ENCODE measurements at regions not wholly inside any gene's neighbourhood (a gene's known extent, or its start where the extent isn't known, plus 50 kb on each side); places are given as distances from the start of the nearest gene placed in this dataset.

DNA sequence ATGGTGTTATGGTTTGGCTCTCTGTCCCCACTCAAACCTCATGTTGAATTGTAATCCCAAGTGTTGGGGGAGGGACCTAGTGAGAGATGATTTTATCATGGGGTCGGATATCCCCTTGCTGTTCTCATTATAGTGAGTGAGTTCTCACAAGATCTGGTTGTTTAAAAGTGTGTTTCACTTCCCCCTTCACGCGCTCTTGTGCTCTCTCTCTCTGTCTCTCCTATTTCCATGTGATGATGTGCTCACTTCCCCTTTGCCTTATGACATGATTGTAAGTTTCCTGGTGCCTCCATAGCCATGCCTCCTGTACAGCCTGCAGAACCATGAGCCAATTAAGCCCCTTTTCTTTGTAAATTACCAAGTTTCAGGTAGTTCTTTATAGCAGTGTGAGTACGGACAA, 765.1 kb downstream of the KCNA4 start:
- H3K9me3 ChIP-seq (ENCODE audit: control insufficient read depth, insufficient read depth, low read depth, low read length) = no peaks in the 10 kb centered on the region
- H3K4me1 ChIP-seq (ENCODE audit: control insufficient read depth, insufficient read depth, low read length) = no peaks in the 10 kb centered on the region
- ATAC-seq (no peak), DNase-seq (ENCODE audit: low read depth, low spot score) (no peak)
- in situ Hi-C loops (cut with HindIII; ENCODE audit: low pct_unique_long_range_greater_than_20kb, low sequenced_read_pairs) (no loop called here), intact Hi-C loops (cut with micrococcal nuclease; ENCODE audit: unreplicated experiment) (no loop called here)
- no peak overlapping the region for H3K27ac ChIP-seq (ENCODE audit: low read length)
- H3K27me3 ChIP-seq (ENCODE audit: control insufficient read depth, insufficient read depth, low read length) = no peaks in the 10 kb centered on the region
- no TSS peak for BruUV-seq (replicated peaks)
- H3K36me3 ChIP-seq (ENCODE audit: control insufficient read depth, insufficient read depth, low read length) = no peaks in the 10 kb centered on the region
- ChIA-PET CTCF (no interaction called here), POLR2A (no interaction called here)
- no peak overlapping the region for H3K4me3 ChIP-seq (ENCODE audit: low read depth in 2 of 2, low read length in 2 of 2)
- TF ChIP-seq, protein P1, sequence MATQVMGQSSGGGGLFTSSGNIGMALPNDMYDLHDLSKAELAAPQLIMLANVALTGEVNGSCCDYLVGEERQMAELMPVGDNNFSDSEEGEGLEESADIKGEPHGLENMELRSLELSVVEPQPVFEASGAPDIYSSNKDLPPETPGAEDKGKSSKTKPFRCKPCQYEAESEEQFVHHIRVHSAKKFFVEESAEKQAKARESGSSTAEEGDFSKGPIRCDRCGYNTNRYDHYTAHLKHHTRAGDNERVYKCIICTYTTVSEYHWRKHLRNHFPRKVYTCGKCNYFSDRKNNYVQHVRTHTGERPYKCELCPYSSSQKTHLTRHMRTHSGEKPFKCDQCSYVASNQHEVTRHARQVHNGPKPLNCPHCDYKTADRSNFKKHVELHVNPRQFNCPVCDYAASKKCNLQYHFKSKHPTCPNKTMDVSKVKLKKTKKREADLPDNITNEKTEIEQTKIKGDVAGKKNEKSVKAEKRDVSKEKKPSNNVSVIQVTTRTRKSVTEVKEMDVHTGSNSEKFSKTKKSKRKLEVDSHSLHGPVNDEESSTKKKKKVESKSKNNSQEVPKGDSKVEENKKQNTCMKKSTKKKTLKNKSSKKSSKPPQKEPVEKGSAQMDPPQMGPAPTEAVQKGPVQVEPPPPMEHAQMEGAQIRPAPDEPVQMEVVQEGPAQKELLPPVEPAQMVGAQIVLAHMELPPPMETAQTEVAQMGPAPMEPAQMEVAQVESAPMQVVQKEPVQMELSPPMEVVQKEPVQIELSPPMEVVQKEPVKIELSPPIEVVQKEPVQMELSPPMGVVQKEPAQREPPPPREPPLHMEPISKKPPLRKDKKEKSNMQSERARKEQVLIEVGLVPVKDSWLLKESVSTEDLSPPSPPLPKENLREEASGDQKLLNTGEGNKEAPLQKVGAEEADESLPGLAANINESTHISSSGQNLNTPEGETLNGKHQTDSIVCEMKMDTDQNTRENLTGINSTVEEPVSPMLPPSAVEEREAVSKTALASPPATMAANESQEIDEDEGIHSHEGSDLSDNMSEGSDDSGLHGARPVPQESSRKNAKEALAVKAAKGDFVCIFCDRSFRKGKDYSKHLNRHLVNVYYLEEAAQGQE (IDR thresholded peaks at IDR 0.05; ENCODE audit: insufficient read depth in 1 of 2, low read depth in 2 of 2, low read length in 1 of 2) = no peak
- no peak for TF ChIP-seq POLR2AphosphoS5 (IDR thresholded peaks at IDR 0.05; ENCODE audit: low read depth, low read length)
- no peak for TF ChIP-seq SIN3A (IDR thresholded peaks at IDR 0.05; ENCODE audit: borderline replicate concordance, insufficient read depth, low read depth, low read length)
- TF ChIP-seq, protein P2, sequence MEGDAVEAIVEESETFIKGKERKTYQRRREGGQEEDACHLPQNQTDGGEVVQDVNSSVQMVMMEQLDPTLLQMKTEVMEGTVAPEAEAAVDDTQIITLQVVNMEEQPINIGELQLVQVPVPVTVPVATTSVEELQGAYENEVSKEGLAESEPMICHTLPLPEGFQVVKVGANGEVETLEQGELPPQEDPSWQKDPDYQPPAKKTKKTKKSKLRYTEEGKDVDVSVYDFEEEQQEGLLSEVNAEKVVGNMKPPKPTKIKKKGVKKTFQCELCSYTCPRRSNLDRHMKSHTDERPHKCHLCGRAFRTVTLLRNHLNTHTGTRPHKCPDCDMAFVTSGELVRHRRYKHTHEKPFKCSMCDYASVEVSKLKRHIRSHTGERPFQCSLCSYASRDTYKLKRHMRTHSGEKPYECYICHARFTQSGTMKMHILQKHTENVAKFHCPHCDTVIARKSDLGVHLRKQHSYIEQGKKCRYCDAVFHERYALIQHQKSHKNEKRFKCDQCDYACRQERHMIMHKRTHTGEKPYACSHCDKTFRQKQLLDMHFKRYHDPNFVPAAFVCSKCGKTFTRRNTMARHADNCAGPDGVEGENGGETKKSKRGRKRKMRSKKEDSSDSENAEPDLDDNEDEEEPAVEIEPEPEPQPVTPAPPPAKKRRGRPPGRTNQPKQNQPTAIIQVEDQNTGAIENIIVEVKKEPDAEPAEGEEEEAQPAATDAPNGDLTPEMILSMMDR (IDR thresholded peaks at IDR 0.05) = no peak
- no peak for TF ChIP-seq TCF7L2 (IDR thresholded peaks at IDR 0.05; ENCODE audit: low read depth, low read length)

DNA sequence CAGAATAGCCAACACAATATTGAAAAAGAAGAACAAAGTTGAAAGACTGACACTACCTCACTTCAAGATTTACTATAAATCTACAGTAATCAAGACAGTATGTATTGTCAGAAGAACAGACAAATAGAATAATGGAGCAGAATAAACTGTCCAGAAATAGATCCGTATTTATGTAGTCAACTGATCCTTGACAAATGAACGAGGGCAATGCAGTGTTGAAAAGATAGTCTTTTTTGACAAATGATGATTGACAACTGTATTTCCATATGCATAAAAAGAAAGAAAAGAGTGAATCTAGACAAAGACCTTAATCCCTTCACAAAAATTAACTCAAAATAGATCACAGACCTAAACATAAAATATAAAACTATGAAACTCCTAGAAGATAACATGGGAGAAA, 767.1 kb downstream of the KCNA4 start:
- no peaks in the 10 kb centered on the region for H3K9me3 ChIP-seq (ENCODE audit: control insufficient read depth, insufficient read depth, low read depth, low read length)
- ATAC-seq (no peak), DNase-seq (ENCODE audit: low read depth, low spot score) (no peak)
- POLR2A ChIA-PET = no interaction called here
- no peaks in the 10 kb centered on the region for H3K36me3 ChIP-seq (ENCODE audit: control insufficient read depth, insufficient read depth, low read length)
- no peaks in the 10 kb centered on the region for H3K4me1 ChIP-seq (ENCODE audit: control insufficient read depth, insufficient read depth, low read length)
- TF ChIP-seq, protein P1 (IDR thresholded peaks at IDR 0.05; ENCODE audit: insufficient read depth in 1 of 2, low read depth in 2 of 2, low read length in 1 of 2) = no peak
- TF ChIP-seq POLR2AphosphoS5 (IDR thresholded peaks at IDR 0.05; ENCODE audit: low read depth, low read length) (no peak), SIN3A (IDR thresholded peaks at IDR 0.05; ENCODE audit: borderline replicate concordance, insufficient read depth, low read depth, low read length) (no peak), TCF7L2 (IDR thresholded peaks at IDR 0.05; ENCODE audit: low read depth, low read length) (no peak)
- TF ChIP-seq, protein P2 (IDR thresholded peaks at IDR 0.05) = no peak
- in situ Hi-C loops (cut with HindIII; ENCODE audit: low pct_unique_long_range_greater_than_20kb, low sequenced_read_pairs) = no loop called here
- intact Hi-C loops (cut with micrococcal nuclease; ENCODE audit: unreplicated experiment) = no loop called here
- H3K27ac ChIP-seq (ENCODE audit: low read length) = no peak overlapping the region
- no TSS peak for BruUV-seq (replicated peaks)
- CTCF ChIA-PET = no interaction called here
- H3K27me3 ChIP-seq (ENCODE audit: control insufficient read depth, insufficient read depth, low read length) = no peaks in the 10 kb centered on the region
- no peak overlapping the region for H3K4me3 ChIP-seq (ENCODE audit: low read depth in 2 of 2, low read length in 2 of 2)
